Stimulated activated CD4-positive, alpha-beta T cell treated with anti-CD3 and anti-CD28 coated beads, Interleukin-12 subunit alpha, Interleukin-12 subunit beta, amount 100 ng/mL, for 24 hours (primary cell): ENCODE measurements at regions not wholly inside any gene's neighbourhood (a gene's known extent, or its start where the extent isn't known, plus 50 kb on each side); places are given as distances from the start of the nearest gene placed in this dataset.
"Not testable (repeated sequence)": the region's sequence is repeated elsewhere in the genome, so short reads cannot be mapped to it uniquely, and the experiment has no call there.

Experiments
- DNase-seq, 2 experiments: peaks; one replicate each; pipeline ENCODE4 v3.0.0-alpha.2; 2020; ENCODE audit warnings: low read depth in 2 of 2

GRCh38 chr1:222000131-222000530, 258.2 kb upstream of the DUSP10 start:
- DNase-seq = no peak

GRCh38 chr1:221998781-221999180, 256.9 kb upstream of the DUSP10 start:
- DNase-seq = no peak

GRCh38 chr1:221998186-221998612, 256.3 kb upstream of the DUSP10 start:
- no peak for DNase-seq

- DNase-seq = not testable (repeated sequence)
These were observed 255.1 kb upstream of the DUSP10 start for GRCh38 chr1:221997012-221997411.

- no peak for DNase-seq
These were observed 253.1 kb upstream of the DUSP10 start for GRCh38 chr1:221994939-221995338.

- DNase-seq = peak; percentile 3 to 11
These were observed 252.4 kb upstream of the DUSP10 start for GRCh38 chr1:221994274-221994698.

GRCh38 chr1:221993444-221993948, 251.6 kb upstream of the DUSP10 start:
- no peak for DNase-seq

- DNase-seq = no peak
These were observed 250.5 kb upstream of the DUSP10 start for GRCh38 chr1:221992427-221992826.

GRCh38 chr1:221991221-221991620, 249.3 kb upstream of the DUSP10 start:
- no peak for DNase-seq

- DNase-seq = no peak
These were observed 247.9 kb upstream of the DUSP10 start for GRCh38 chr1:221989741-221990140.

GRCh38 chr1:221988829-221989228, 246.9 kb upstream of the DUSP10 start:
- no peak for DNase-seq

- DNase-seq = no peak
These were observed 246.1 kb upstream of the DUSP10 start for GRCh38 chr1:221987860-221988520.

- no peak for DNase-seq
These were observed 241.6 kb upstream of the DUSP10 start for GRCh38 chr1:221983444-221983843.

GRCh38 chr1:221981461-221981860, 239.6 kb upstream of the DUSP10 start:
- no peak for DNase-seq

GRCh38 chr1:221979444-221980032, 237.6 kb upstream of the DUSP10 start:
- DNase-seq = no peak

GRCh38 chr1:221978631-221979334, 236.9 kb upstream of the DUSP10 start:
- not testable (repeated sequence) for DNase-seq

GRCh38 chr1:221973787-221974186, 231.9 kb upstream of the DUSP10 start:
- not testable (repeated sequence) for DNase-seq

- DNase-seq = no peak
These were observed 230.7 kb upstream of the DUSP10 start for GRCh38 chr1:221972276-221973235.

GRCh38 chr1:221971035-221971434, 229.1 kb upstream of the DUSP10 start:
- not testable (repeated sequence) for DNase-seq

GRCh38 chr1:221969298-221969858, 227.5 kb upstream of the DUSP10 start:
- DNase-seq = not testable (repeated sequence)

- DNase-seq = not testable (repeated sequence)
These were observed 225.6 kb upstream of the DUSP10 start for GRCh38 chr1:221967538-221967937.
